Inflammatory macrophage (primary cell): ENCODE measurements at regions not wholly inside any gene's neighbourhood (a gene's known extent, or its start where the extent isn't known, plus 50 kb on each side); places are given as distances from the start of the nearest gene placed in this dataset.
"Not testable (repeated sequence)": the region's sequence is repeated elsewhere in the genome, so short reads cannot be mapped to it uniquely, and the experiment has no call there.

ENCODE experiments used
- DNase-seq, 2 donors: peaks; one replicate each; pipeline ENCODE4 v3.0.0-alpha.2; 2020 to 2022

DNA sequence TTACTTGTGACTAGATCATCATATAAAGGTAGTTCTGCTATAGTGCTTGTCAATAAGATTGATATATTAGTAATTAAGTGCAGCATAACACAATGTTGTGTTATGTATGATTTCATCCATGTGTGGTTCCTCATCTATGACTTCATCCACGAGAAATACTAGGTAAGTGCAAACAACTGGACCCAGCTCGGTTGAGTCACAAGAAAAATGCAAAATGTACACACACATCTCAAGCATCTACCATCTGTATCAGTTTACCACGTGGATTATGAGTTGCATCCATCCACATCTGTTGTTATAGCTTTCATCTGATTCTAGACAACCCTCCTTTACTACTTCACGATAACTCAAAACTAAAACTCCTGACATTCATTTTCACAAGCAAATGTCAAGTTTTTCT is 517.0 kb upstream of the CITED2 start:
- no peak for DNase-seq

DNA sequence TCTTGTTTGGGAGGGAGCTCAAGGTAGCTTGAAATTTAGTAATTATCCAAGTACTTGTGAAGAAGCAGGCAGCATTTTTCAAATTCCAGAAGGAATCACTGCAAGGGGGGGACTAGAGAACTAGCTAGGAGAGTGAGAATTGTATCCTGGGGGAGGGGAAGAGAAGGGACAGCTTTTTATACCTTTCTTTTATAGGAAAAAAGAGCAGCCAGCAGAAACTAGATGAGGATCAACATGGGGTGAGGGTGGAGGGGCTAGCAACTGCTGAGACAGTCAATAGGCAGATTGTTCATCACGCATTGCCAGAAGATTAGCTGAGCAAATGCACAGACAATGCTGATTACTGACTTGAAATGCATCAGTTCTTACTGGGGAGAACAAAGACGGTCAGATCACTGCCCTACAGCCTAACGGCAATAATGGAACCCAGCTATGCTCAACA is 514.3 kb upstream of the CITED2 start:
- DNase-seq: no peak

- DNase-seq: no peak
Observed at GRCh38 chr6:139887275-139887674, 512.8 kb upstream of the CITED2 start.

DNA sequence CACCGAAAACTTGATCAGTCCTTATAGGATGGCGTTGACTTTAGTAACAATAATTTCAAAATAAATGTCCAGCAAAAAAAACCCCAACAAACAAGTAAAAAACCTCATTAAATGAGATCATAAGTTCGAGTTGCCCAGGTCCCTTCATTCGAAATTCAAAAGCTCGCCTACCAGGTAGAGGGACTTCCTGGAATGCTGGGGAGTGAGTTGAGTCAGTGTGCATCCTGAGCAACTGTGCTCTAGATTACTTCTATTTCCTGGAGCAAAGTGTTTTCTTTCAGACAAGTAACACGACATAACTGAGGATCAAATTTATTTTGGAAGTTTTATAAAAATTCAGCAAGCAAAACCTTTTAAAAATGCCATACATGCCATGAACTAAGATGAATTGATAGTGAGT is 511.9 kb upstream of the CITED2 start:
- DNase-seq: no peak

DNA sequence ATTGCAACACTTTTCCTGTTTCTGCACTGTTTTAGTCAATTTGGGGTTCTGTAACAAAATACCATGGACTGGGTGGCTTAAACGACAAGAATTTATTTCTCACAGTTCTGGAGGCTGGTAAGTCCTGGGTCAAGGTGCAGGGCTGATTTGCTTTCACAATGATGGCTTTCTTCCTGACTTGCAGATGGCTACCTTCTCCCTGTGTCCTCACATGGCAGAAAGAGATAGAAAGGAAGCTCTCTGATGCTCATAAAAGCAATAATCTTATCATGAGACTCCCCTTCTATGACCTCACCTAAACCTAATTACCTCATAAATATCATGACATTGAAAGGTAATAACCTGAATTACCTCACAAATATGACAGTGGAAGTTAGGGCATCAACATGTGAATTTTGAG is 511.5 kb upstream of the CITED2 start:
- DNase-seq: no peak

DNA sequence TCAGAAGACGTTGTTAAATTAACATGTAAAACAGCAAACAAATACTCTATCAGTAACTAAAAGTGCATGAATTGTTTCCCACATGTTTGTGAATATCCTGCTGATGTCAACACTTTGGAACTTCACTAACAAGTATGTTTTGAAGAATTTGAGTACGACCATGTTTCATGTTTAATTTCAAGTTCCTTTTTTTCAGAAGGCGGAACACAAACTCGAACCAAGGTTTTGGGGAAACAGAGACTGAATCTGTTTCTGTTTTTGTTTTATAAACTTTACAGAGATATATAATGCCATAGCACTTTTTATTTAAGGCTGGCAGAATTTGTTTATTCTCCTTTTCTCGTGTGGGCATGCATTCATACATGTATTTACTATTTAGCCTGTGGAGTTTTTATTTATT is 509.3 kb upstream of the CITED2 start:
- DNase-seq: peak; percentile 64 to 80

DNA sequence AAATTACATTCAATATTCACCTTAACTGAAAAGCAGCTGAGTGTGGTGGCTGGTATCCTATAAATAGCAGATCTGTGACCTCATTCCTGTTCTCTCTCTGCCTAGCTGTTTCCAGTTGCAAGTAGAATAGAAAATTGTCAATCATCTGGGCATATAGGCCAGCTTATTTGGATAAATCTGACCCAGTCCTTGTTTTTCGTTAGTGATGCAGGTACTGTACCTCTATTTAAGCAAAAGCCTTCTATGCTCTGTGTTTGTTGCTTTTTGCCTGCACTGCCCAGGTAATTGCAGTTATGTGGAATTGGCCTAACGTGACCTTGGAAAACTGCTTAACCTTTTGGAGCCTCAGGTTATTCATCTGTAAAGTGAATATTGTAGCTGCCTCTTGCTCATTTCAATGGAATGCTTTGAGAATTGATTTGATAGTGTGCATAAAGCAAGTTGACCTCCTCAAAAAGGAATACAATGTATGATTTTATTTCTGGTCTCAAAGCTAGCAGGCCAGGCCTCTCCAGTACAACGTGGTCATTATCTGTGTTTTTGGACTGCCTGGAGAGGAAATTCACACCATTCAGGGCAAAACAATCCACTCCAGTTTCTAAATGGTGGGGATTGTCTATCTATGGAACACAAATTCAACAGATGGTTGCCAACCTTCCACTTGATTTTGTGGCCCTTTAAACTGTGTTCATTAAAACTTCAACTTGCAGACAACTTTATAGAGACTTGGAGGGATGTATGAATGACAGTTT is 508.7 kb upstream of the CITED2 start:
- DNase-seq: peak in 1 of 2 donors; percentile 20

- peak in 1 of 2 donors; percentile 18 for DNase-seq
Observed at GRCh38 chr6:139882234-139882633, 507.8 kb upstream of the CITED2 start.

DNA sequence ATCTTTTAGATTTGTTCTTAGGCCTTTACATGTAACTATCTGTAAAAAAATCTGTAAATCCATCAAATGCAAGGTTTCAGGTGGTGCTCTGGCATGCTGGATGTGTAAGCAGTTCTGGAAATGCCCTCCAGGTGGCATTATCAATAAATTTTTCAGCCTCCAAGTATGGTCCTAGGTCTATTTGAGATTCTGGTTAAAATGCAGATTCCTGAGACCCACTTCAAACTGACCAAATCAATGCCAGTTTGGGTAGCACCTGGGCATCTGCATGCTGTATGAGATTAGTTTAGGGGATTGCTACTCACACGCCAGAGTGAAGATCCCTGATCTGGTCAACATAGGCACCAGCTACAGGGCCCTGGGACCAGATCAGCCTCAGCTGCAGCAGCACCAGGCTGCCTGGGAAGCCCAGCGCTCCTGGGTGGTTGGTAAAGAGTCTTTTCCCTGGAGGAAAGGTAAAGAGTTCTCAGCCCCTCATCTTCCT is 507.3 kb upstream of the CITED2 start:
- peak; percentile 27 to 39 for DNase-seq

DNA sequence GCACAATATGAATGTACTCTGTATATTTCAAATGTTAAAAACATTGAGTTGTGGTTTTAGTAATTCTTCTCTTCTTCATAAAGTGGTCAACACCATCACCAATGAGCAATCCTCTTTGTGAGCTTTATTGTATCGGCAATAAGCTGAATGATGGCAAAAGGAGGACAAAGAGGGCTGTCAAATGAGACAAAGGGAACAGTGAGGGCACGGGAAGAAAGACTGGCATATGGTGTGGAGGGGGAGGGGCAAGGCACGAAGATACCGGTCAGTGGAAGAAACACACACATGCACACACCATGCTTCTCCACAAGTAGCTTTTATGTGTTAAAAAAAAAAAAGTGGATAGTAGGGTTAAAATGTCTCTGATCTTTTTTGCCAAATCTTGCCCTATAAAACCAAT is 506.8 kb upstream of the CITED2 start:
- DNase-seq: no peak

DNA sequence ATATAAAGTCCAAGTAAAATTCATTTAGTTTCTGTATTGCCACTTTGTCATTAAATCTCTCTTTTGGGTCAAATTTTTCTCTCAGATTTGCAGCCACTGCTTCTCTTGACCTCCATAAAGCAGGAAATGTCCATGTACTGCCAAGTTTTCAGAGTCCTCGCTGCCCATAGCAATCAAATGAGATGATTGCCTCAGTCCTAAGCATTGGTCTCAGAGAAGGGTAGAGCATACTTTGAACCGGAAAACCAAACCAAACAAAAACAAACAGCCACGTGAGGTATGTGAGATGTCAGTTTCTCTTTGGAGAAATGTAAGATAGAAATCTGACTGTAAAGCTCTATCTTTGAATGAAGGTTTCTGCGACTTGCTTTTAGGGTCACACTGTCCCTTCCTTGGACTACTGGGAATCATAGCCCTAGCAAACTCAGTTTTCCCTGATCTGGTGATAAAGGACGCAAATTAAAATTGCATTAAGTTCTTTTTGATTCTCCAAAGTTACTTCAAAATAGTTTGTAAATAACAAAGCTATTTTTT is 505.4 kb upstream of the CITED2 start:
- DNase-seq: no peak

- not testable (repeated sequence) for DNase-seq
Observed at GRCh38 chr6:139879241-139879640, 504.8 kb upstream of the CITED2 start.

DNA sequence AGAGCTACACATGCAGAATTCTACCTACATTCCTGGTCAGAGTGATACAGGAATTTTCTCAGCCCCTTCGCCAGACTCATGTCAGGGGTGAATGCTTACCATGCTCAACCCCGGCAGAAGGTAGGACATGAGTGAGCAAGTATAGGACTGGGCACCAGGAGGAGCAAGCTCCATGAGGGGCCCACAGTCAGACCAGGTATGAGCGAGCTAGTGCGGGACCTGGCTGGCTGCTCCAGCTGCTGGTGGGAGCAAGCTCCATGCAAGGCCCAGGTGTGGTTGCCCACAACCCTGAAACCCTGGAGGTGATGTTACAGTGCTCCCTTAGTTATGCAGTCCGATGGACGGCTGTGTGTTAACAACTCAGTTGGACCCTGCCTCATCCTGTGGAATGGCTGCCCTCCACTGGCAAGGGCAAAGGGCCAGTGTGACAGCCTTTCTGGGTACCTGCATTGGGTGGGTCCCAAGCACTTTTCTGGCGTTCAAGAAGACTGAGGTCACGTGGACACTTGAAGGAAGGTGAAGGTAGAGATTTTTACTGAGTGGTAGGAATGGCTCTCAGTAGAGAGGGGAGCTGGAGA is 503.5 kb upstream of the CITED2 start:
- no peak for DNase-seq

- no peak for DNase-seq
Observed at GRCh38 chr6:139872665-139873064, 498.2 kb upstream of the CITED2 start.

DNA sequence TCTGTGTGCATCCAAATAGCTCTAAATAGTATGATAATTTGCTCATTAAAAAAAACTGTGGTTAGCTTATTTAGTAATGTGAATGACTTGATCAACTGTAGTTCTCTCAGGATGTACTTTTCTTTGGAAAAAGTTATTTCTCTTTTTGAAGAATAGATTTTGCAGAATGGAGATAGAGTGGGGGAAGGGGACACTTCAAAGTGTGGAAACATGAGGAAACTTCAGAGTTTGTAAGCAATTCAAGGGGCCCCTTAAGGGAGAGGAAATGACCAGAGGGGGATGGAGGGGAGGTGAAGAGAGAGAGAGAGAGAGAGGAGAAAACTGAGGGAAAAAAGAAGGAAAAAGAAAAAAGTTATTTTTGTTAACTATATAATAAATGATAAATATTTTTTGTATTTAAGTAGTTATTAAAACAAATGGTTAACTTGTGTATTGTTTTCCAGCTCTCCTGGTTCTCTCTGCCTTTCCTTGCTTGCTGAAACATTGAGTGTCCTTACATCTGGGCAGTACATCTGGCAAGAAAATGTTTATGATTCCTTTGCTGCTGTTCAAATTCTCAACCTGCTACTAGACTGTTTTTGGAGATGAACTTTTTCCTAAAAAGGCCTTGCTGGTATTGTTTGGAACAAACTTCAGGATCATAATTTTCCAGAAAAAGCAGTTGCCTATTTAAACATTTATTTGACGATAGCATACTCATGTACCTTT is 497.5 kb upstream of the CITED2 start:
- no peak for DNase-seq

DNA sequence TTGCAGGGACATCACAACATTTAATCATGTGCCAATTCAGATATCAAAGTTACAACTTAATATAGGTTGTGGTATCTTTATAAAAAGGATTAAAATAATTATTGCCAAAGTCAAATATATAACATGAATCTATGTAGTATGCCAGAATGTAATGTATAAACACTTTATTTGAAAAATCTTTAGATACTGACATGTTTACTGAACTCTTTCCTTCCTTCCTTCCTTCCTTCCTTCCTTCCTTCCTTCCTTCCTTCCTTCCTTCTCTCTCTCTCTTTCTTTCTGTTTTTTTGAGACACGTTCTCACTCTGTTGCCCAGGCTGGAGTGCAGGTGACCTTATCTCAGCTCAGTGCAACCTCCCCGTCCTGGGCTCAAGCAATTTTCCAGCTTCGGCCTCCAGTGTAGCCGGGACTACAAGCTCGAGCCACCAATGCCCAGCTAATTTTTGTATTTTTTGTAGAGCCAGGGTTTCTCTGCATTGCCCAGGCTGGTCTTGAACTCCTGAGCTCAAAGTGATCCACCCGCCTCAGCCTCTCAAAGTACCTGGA is 496.8 kb upstream of the CITED2 start:
- DNase-seq: no peak

- DNase-seq: no peak
Observed at GRCh38 chr6:139868576-139868975, 494.1 kb upstream of the CITED2 start.

GRCh38 chr6:139863964-139864363 is 489.5 kb upstream of the CITED2 start:
- DNase-seq: no peak

- no peak for DNase-seq
Observed at GRCh38 chr6:139863346-139863745, 488.9 kb upstream of the CITED2 start.

DNA sequence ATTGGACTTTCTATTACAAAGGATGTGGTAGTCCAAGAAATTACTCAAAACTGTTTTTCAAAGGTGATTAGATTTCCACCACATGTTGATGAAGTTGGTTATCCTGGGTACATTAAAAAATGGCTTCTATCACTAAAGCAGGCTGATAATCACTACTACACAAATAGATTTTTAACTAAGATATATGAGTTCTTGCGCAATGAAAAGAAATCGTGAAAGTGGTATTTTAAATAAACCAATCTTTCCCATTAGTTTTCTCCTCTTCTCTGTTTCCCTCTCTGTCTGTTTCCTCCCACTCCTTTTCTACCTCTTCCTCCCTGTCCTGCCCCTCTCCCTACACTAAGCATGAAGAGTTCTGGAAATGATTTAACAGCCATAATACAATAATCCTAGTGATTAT is 487.9 kb upstream of the CITED2 start:
- no peak for DNase-seq

DNA sequence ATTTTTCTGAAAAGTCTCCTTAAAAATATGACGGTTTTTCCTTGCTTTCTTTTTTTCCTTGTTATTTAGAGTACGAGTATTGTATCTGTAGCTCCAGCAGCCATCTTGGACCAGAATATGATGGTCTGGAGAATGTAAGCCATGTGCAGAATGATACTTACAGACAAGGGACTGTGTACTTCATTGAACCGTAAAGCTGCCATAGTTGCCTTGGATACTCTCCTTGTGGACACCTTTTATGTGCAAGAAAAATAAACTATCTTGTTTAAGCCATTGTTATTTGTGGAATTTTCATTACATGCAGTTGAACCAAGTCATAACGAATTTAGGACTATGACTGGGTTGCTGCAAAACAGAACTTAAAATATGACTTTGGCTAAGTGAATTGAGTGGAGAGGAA is 485.8 kb upstream of the CITED2 start:
- no peak for DNase-seq

GRCh38 chr6:139858429-139858828 is 484.0 kb upstream of the CITED2 start:
- no peak for DNase-seq

- no peak for DNase-seq
Observed at GRCh38 chr6:139857143-139857542, 482.7 kb upstream of the CITED2 start.
